Right lobe of liver (tissue), 4 donors: ENCODE measurements at regions not wholly inside any gene's neighbourhood (a gene's known extent, or its start where the extent isn't known, plus 50 kb on each side); places are given as distances from the start of the nearest gene placed in this dataset.

ENCODE experiments used
- CTCF ChIP-seq, 4 donors: fragments of 200-600 bp in 3 of 4; fragments of 450-650 bp in 1 of 4; IDR thresholded peaks; one replicate each; pipeline versions ENCODE4 v1.5.1 to v1.8.0; 2016 to 2022; ENCODE audit warnings: antibody characterized with exemption in 4 of 4, mild to moderate bottlenecking in 2 of 4
- POLR2A ChIP-seq: fragments of 450-650 bp; IDR thresholded peaks from one replicate; pipeline ENCODE4 v1.6.1; 2017; ENCODE audit warnings: antibody characterized with exemption, mild to moderate bottlenecking
- donor health status: DM: no; HTN: no; CAD: no.
- donor health status: DM: no; HTN: no; CAD: no.
- donor health status: DM: no; HTN: yes; CAD: no.

- no peak for TF ChIP-seq CTCF (IDR thresholded peaks at IDR 0.05)
- TF ChIP-seq POLR2A = no peak
These were observed 362.4 kb downstream of the KCTD12 start for GRCh38 chr13:76523740-76524340.
